ENCODE measurements at regions not wholly inside any gene's neighbourhood (a gene's known extent, or its start where the extent isn't known, plus 50 kb on each side); places are given as distances from the start of the nearest gene placed in this dataset.

DNA sequence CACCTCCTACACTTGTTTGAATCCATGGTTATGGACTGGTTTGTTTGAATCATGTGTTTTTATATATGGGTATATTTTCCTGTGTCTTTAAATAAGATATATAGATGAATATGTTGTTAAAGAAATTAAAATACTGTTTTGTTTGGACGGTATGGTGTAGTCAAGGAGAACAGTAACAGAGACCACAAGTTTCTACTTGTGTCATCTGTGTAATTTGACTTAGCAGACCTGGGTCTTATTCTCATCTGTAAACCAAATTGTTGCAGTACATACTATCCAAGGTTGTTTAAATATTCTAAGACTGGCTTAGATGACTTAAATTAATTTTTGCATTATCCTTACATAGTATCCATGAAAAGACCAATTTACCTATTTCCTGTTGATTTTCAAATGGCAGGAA lies 361.1 kb upstream of the SLITRK1 start:
- no peak for DNase-seq

DNA sequence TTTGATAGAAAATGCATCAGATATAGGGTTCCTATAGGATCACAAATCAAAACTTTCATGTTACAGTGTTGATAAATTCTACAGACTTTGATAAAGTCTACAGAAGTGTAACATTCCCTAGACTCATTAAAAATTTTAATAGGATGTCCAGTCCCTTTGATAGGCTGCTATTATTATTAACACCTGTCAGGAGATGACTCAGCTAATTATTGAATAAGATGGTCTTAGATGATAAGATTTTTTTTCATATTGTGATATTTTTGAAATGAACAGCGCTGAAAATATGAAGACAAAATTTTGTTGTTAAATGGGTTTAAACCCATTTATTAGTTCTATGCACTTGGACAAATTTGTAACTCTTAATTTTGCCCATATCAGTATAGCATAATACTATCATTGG lies 356.8 kb upstream of the SLITRK1 start:
- DNase-seq = no peak

GRCh38 chr13:84238381-84238780 lies 356.1 kb upstream of the SLITRK1 start:
- peak; percentile 0 for DNase-seq

GRCh38 chr13:84237143-84237542 lies 354.9 kb upstream of the SLITRK1 start:
- peak; percentile 4 for DNase-seq

DNA sequence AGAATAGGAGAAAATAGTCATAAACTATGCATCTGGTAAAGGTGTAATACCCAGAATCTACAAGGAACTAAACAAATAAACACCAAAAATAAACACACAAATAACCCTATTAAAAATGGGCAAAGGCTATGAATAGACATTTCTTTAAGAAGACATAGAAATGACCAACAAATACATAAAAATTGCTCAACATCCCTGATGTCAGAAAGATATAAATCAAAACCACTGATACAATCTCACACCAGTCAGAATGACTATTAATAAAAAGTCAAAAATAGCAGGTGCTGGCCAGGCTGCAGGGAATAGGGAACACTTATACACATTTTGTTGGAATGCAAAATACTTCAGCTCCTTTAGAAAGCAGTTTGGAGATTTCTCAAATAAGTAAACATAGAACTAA lies 352.1 kb upstream of the SLITRK1 start:
- DNase-seq = no peak

DNA sequence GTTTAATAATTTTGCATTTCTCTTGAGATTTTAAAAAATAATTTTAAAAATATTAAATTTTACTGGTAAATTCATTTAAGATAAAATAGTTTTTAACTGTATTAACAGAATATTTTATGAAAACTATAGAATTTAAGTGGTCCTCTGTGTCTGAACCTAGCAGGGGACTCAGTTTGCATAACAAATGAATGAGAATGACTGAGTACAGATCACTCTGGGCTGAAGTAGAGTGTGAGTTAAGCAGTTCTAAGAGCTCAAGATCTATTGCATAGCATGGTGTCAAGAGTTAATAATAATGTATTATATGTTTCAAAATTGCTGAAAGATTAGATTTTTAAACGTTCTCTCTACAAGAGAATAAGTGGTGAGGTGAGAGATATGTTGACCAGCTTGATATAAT lies 348.3 kb upstream of the SLITRK1 start:
- no peak for DNase-seq

- no peak for DNase-seq
These were observed 328.8 kb upstream of the SLITRK1 start for GRCh38 chr13:84211048-84211447.

- DNase-seq = no peak
These were observed 326.1 kb upstream of the SLITRK1 start for GRCh38 chr13:84208246-84208910.

DNA sequence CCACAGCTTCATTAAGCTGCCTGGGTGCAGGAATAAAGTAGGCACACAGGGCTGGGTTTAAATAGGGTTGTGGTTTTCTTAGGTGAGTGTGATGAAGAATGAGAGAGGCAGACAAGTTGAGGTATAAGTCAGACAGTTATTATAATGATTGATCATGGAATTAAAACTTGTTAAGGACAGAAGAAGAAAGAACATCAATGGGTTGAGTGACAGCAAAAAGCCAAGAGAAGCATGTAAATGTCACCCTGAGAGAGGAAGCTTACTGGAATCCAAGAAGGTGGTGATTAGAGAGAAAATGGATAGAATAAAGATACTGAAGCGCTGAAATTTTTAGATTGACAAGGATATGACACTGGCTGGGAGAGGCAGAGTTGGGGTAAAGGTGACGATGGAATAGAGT lies 325.2 kb upstream of the SLITRK1 start:
- no peak for DNase-seq

- no peak for DNase-seq
These were observed 318.7 kb upstream of the SLITRK1 start for GRCh38 chr13:84200971-84201370.

DNA sequence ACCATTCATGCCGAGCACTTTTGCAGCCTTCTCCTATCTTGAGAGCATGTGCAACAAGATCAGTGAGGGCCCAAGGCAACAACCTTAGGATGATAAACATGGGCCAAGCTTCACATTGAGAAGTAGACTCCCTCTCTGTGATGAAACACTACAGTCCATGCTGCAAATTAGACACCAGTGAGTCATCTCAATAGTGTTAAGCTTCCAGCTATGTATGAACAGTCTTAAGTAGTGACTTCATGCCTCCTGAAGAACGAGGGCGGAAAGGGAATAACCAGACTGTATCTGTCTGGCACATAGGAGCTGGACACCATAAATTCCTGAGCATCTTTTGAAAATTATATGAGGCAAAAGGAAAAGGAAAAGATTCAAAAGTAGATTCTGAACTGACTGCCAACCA lies 309.9 kb upstream of the SLITRK1 start:
- DNase-seq = no peak

DNA sequence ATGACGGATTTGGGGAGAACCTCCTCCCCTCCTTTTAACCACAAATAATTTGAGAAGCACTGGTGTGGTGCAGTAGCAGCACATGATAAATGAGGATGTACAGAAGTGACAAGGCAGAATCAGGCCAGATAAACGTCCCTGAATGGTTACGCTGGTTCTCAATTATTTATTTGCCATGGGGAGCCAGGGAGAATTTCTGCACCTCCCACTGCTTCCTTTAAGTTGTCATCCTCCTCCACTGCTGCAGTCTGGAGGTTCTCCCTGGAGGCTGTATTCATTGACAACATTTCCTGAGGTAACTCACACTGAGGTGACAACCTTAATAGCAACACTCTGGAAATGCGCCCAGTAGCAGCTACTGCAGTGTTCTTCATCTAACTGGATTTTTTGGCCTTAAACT lies 308.9 kb upstream of the SLITRK1 start:
- DNase-seq = no peak

- DNase-seq = no peak
These were observed 305.4 kb upstream of the SLITRK1 start for GRCh38 chr13:84187626-84188025.

DNA sequence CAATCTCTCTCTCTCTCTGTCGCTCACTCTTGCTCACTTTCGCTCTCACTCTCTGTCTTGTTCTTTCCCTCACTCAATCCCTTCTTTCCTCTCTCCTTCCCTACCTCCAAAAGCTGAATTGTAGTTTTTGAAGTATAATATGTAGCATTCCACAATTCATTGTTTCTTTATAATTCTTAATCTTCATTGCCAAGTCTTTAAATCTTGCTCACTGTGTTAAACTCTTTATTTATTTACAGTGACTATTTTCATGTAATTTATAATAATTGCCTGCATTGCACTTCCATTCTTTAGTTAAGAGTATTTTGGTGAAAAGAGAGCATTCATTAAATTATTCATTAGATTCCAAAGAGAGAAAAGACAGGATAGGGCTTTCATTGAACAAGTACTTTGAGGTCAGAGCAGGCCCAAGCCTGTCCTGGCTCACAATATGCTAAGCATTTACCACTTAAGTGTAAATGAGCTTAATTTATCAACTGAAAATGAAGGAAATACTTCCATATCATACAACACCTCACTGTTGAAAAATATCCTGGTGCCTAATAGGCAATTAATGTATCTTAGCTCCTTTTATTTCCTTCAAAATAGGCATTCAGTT lies 257.4 kb upstream of the SLITRK1 start:
- no peak for DNase-seq

GRCh38 chr13:84137292-84137691 lies 255.0 kb upstream of the SLITRK1 start:
- DNase-seq = no peak

DNA sequence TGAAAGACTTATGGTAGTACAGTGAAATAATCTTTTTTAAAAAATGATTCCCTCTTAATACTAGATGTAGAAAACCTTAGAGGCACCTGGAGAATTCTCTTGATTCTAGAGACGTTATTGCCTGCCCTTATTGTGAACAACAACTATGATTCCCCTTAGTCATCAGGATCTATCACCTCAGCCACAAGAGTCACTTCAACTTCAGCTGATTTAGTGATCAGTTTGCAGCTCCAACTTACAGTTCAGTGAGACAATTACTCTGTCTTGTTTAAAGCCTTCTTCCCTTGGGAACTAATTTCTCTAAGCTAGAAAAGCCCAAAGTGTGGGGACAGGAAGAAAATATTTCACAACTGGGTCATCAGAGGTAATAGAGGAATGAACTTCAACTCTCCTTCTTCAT lies 254.3 kb upstream of the SLITRK1 start:
- DNase-seq = no peak

DNA sequence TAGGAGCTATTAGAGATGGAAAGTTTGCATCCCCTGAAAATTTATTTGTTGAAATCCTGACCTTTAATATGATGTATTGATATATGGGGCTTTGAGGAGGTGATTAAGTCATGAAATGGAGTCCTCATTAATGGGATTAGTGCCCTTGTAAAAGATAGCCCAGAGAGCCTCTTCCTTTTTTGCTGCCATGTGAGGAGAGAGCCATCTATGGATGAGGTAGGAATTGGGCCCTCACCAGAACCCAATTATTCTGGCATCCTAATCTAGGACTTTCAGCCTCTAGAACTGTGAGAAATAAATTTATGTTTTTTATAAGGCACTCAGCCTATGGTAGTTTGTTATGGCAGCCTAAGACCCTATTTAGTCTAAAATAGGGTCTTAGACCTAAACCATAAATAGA lies 250.2 kb upstream of the SLITRK1 start:
- DNase-seq = no peak

DNA sequence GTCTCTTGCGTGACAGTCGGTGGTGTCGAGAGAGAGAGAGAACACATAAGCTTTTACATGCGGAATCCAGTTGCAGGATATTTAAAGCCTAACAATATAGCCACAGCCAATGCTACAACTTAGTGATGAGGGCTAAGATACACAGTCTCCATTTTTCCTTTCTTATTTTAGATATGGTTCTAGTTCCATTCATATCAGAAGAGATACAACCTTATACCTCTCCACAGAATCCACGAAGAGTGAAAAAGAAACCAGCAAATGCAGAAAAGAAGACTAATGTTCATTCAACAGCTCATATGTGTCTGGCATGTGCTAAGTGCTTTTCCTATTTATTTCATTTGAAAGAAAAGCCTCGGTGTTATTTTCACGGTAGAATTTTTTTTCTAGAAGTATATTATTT lies 249.0 kb upstream of the SLITRK1 start:
- DNase-seq = no peak

- no peak for DNase-seq
These were observed 248.3 kb upstream of the SLITRK1 start for GRCh38 chr13:84130495-84131114.

- DNase-seq = no peak
These were observed 247.7 kb upstream of the SLITRK1 start for GRCh38 chr13:84129966-84130365.

DNA sequence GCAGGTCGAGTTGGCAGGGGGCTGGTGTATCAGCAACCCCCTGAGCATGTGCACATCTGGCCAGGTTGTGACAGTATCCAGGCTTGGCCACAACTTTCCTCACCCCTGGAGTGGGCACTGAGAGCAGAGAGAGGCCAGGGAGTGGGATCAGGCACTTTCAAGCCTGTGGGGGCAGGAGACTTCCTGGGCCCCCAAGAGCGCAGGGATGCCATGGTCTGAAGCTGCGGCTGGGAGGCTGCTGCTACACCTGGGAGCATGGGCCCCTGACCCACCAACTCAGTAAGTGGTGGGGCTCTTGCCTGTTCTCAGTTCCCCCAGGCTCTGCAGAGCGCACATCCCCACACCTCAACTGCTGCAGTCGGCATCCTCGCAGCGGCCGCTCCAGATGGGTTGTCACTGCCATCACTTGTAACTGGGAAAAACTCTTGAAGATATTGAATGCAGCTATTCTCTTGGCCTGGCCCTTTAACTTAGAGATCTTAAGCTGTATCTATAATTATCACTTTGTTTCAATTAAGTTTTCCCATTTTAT lies 245.4 kb upstream of the SLITRK1 start:
- DNase-seq = no peak

- DNase-seq = peak; percentile 81
These were observed 244.4 kb upstream of the SLITRK1 start for GRCh38 chr13:84126671-84127171.

DNA sequence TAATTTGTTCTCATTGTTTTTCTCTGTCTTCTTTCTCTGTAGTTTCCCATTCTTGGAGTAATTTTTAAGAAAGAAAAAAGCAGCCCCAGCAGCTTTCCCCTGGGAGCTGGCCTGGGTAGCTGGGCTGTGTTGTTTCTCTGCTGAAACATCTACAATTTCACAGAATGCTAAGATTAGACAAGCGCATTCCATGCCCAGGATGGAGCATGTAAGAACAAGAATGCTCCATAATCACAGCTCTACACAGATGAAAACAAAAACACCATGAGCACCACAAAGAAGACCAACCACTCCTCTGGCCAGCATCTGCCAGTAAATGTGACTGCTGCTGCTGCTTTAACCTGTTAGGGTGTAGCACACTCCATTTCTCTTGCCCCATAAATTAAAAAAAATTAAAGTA lies 239.2 kb upstream of the SLITRK1 start:
- DNase-seq = peak; percentile 29

GRCh38 chr13:84118839-84119409 lies 236.7 kb upstream of the SLITRK1 start:
- DNase-seq = no peak
